ENCODE measurements at regions not wholly inside any gene's neighbourhood (a gene's known extent, or its start where the extent isn't known, plus 50 kb on each side); places are given as distances from the start of the nearest gene placed in this dataset.

DNA sequence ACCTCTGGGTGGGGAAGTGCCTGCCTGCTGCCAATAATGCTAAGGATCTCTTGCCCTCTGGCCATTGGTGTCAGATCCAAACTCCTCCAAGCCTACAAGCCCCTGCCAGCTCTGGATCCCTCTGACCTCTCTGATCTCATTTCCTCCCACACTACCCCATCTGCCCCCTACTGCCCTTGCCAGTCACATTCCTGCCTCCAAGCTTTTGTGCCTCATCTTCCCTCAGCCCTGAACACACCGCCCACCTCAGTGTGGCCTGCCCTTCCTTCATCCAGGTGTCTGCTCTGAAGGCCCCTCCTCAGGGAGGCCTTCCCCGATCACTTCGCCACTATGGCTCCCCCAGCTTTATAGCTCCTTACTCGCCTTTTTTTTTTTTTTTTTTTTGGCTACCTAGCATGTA, 161.0 kb upstream of the GLI2 start:
- TF ChIP-seq, protein P1, sequence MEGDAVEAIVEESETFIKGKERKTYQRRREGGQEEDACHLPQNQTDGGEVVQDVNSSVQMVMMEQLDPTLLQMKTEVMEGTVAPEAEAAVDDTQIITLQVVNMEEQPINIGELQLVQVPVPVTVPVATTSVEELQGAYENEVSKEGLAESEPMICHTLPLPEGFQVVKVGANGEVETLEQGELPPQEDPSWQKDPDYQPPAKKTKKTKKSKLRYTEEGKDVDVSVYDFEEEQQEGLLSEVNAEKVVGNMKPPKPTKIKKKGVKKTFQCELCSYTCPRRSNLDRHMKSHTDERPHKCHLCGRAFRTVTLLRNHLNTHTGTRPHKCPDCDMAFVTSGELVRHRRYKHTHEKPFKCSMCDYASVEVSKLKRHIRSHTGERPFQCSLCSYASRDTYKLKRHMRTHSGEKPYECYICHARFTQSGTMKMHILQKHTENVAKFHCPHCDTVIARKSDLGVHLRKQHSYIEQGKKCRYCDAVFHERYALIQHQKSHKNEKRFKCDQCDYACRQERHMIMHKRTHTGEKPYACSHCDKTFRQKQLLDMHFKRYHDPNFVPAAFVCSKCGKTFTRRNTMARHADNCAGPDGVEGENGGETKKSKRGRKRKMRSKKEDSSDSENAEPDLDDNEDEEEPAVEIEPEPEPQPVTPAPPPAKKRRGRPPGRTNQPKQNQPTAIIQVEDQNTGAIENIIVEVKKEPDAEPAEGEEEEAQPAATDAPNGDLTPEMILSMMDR (IDR thresholded peaks at IDR 0.05), result no peak
- TF ChIP-seq POLR2A (IDR thresholded peaks at IDR 0.05), result no peak
